ENCODE measurements at regions not wholly inside any gene's neighbourhood (a gene's known extent, or its start where the extent isn't known, plus 50 kb on each side); places are given as distances from the start of the nearest gene placed in this dataset.
"Not testable (repeated sequence)": the region's sequence is repeated elsewhere in the genome, so short reads cannot be mapped to it uniquely, and the experiment has no call there.

GRCh38 chr9:102459828-102460227, 535.3 kb upstream of the CYLC2 start:
- no peaks in the 10 kb centered on the region for H3K36me3 Mint-ChIP-seq (ENCODE audit: insufficient read depth)
- H3K27ac Mint-ChIP-seq = no peak overlapping the region
- H3K4me1 Mint-ChIP-seq (ENCODE audit: low read depth in 2 of 2) = no peaks in the 10 kb centered on the region
- H3K9me3 Mint-ChIP-seq = peaks cover 6 to 27% of the 10 kb centered on the region in 2 donors
- DNase-seq = no peak
- no peak overlapping the region for H3K4me3 Mint-ChIP-seq
- no peaks in the 10 kb centered on the region for H3K27me3 Mint-ChIP-seq
- ATAC-seq (replicated peaks) = no peak

DNA sequence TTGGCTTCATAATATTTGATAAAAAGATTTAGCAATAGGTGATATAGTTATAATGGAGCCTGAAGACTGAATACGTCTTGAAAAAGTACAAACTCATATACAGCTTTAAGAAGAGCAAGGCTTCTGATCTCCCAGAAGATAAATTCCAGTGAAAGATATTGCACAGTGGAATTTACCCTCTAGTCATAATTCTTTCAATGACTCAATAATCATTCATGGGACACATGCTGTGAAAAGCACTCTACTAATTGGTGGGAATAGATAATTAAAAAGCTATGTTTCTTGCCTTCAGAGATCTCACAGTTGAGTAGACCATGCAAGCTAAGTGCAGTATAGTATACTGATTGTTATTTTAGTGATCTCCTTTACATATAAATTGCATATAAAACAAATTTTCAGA, 538.6 kb upstream of the CYLC2 start:
- H3K27me3 Mint-ChIP-seq = no peaks in the 10 kb centered on the region
- no peak overlapping the region for H3K4me3 Mint-ChIP-seq
- H3K9me3 Mint-ChIP-seq = peaks cover 10% of the 10 kb centered on the region in 2 donors
- H3K36me3 Mint-ChIP-seq (ENCODE audit: insufficient read depth) = no peaks in the 10 kb centered on the region
- no peak overlapping the region for H3K27ac Mint-ChIP-seq
- no peaks in the 10 kb centered on the region for H3K4me1 Mint-ChIP-seq (ENCODE audit: low read depth in 2 of 2)
- ATAC-seq (replicated peaks) = no peak
- DNase-seq = no peak

DNA sequence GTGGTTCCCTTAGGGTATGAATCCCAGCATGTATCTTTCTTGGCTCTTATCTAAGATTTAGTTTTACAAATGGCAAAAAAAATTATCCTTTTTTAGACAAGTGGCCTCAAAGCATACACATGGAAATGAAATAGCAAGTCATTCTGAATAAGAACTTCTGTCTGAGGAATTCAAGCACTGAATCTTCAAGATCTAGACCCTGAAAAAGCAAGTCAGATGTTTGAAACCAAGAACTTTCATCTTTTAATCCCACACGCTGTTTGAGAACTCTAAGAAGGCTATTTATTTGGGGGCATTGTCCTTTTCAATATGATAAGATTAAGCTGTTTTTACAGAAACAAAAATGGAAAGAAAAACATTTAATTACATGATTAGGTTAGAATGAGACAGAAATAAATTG, 549.2 kb upstream of the CYLC2 start:
- Mint-ChIP-seq H3K27me3 (no peaks in the 10 kb centered on the region), H3K4me1 (ENCODE audit: low read depth in 2 of 2) (no peaks in the 10 kb centered on the region), H3K36me3 (ENCODE audit: insufficient read depth) (no peaks in the 10 kb centered on the region), H3K4me3 (no peak overlapping the region), H3K9me3 (peaks cover 6 to 11% of the 10 kb centered on the region in 2 donors), H3K27ac (no peak overlapping the region)
- ATAC-seq (replicated peaks) = no peak
- DNase-seq = no peak

- peaks cover 6% of the 10 kb centered on the region in 2 donors for H3K9me3 Mint-ChIP-seq
- H3K36me3 Mint-ChIP-seq (ENCODE audit: insufficient read depth) = no peaks in the 10 kb centered on the region
- no peaks in the 10 kb centered on the region for H3K27me3 Mint-ChIP-seq
- DNase-seq = no peak
- no peaks in the 10 kb centered on the region for H3K4me1 Mint-ChIP-seq (ENCODE audit: low read depth in 2 of 2)
- no peak for ATAC-seq (replicated peaks)
- H3K27ac Mint-ChIP-seq = no peak overlapping the region
- H3K4me3 Mint-ChIP-seq = no peak overlapping the region
Measured at GRCh38 chr9:102445181-102445747, 549.9 kb upstream of the CYLC2 start.

- ATAC-seq (replicated peaks) (no peak), DNase-seq (no peak)
- Mint-ChIP-seq H3K27me3 (no peaks in the 10 kb centered on the region), H3K4me1 (ENCODE audit: low read depth in 2 of 2) (no peaks in the 10 kb centered on the region), H3K27ac (no peak overlapping the region), H3K9me3 (peaks cover 7 to 15% of the 10 kb centered on the region in 2 donors), H3K36me3 (ENCODE audit: insufficient read depth) (no peaks in the 10 kb centered on the region), H3K4me3 (no peak overlapping the region)
Measured at GRCh38 chr9:102439583-102439982, 555.5 kb upstream of the CYLC2 start.

- DNase-seq; H3K36me3 Mint-ChIP-seq (ENCODE audit: insufficient read depth); H3K4me1 Mint-ChIP-seq (ENCODE audit: low read depth in 2 of 2); H3K4me3 Mint-ChIP-seq; ATAC-seq (replicated peaks); H3K27ac Mint-ChIP-seq; H3K27me3 Mint-ChIP-seq: not testable (repeated sequence)
- peaks cover 7 to 15% of the 10 kb centered on the region in 2 donors for H3K9me3 Mint-ChIP-seq
Measured at GRCh38 chr9:102436599-102436998, 558.5 kb upstream of the CYLC2 start.

DNA sequence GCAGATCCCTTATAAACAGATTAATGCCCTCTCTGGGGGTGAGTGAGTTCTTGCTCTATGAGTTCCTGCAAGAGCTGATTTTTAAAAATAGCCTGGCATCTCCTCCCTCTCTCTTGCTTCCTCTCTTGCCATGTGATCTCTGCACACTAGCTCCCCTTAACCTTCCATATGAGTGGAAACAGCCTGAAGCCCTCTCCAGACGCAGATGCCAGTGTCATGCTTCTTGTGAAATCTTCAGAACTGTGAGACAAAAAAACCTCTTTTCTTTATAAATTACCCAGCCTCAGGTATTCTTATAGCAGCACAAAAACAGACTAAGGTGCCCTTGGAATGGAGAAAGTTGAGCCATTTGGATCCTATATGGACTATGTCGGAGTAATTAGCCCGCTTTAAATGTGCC, 559.7 kb upstream of the CYLC2 start:
- Mint-ChIP-seq H3K4me3 (no peak overlapping the region), H3K9me3 (peaks cover 7 to 12% of the 10 kb centered on the region in 2 donors), H3K36me3 (ENCODE audit: insufficient read depth) (no peaks in the 10 kb centered on the region), H3K27ac (no peak overlapping the region), H3K27me3 (no peaks in the 10 kb centered on the region), H3K4me1 (ENCODE audit: low read depth in 2 of 2) (no peaks in the 10 kb centered on the region)
- no peak for ATAC-seq (replicated peaks)
- no peak for DNase-seq

GRCh38 chr9:102434545-102434944, 560.6 kb upstream of the CYLC2 start:
- DNase-seq (no peak), ATAC-seq (replicated peaks) (no peak)
- Mint-ChIP-seq H3K27ac (no peak overlapping the region), H3K4me1 (ENCODE audit: low read depth in 2 of 2) (no peaks in the 10 kb centered on the region), H3K36me3 (ENCODE audit: insufficient read depth) (no peaks in the 10 kb centered on the region), H3K27me3 (no peaks in the 10 kb centered on the region), H3K9me3 (peaks cover 7 to 12% of the 10 kb centered on the region in 2 donors), H3K4me3 (no peak overlapping the region)

DNA sequence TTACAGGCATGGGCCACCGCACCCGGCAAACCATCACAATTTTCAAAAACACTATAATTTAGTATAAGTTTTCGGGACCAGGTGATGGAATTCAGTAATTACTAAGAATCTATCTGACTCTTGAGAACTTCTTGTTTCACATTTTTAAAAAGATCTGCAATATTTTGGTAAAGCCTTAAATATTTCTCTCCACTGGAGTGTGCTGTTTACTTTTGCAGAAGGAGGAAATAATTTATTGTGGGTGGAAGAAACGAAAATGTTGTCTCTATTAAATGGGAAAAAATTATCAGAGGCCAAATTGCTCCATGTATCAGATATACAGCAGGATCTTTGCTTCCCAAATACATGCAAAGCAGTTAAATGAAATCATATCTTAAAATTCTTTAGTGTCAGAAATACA, 566.8 kb upstream of the CYLC2 start:
- Mint-ChIP-seq H3K27me3 (no peaks in the 10 kb centered on the region), H3K36me3 (ENCODE audit: insufficient read depth) (no peaks in the 10 kb centered on the region), H3K4me3 (no peak overlapping the region), H3K9me3 (peaks cover 0 to 5% of the 10 kb centered on the region in 2 donors), H3K27ac (no peak overlapping the region), H3K4me1 (ENCODE audit: low read depth in 2 of 2) (no peaks in the 10 kb centered on the region)
- no peak for DNase-seq
- ATAC-seq (replicated peaks) = no peak

DNA sequence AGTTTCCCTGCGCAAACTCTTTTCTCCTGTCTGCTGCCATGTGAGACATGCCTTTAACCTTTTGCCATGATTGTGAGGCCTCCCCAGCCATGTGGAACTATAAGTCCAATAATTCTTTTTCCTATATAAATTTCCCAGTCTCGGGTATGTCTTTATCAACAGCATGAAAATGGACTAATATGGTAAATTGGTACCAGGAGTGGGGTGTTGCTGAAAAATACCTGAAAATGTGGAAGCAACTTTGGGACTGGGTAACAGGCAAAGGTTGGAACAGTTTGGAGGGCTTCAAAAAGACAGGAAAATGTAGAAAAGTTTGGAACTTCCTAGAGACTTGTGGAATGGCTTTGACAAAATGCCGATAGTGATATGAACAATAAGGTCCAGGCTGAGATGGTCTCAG, 578.9 kb upstream of the CYLC2 start:
- H3K4me3 Mint-ChIP-seq; H3K36me3 Mint-ChIP-seq (ENCODE audit: insufficient read depth); H3K27me3 Mint-ChIP-seq; DNase-seq; H3K4me1 Mint-ChIP-seq (ENCODE audit: low read depth in 2 of 2); ATAC-seq (replicated peaks); H3K27ac Mint-ChIP-seq: not testable (repeated sequence)
- peaks cover 12 to 16% of the 10 kb centered on the region in 2 donors for H3K9me3 Mint-ChIP-seq

- DNase-seq = no peak
- no peaks in the 10 kb centered on the region for H3K36me3 Mint-ChIP-seq (ENCODE audit: insufficient read depth)
- ATAC-seq (replicated peaks) = no peak
- no peaks in the 10 kb centered on the region for H3K4me1 Mint-ChIP-seq (ENCODE audit: low read depth in 2 of 2)
- no peaks in the 10 kb centered on the region for H3K27me3 Mint-ChIP-seq
- H3K9me3 Mint-ChIP-seq = peaks cover 0 to 2% of the 10 kb centered on the region in 2 donors
- no peak overlapping the region for H3K27ac Mint-ChIP-seq
- no peak overlapping the region for H3K4me3 Mint-ChIP-seq
Measured at GRCh38 chr9:102405218-102405867, 589.8 kb upstream of the CYLC2 start.

DNA sequence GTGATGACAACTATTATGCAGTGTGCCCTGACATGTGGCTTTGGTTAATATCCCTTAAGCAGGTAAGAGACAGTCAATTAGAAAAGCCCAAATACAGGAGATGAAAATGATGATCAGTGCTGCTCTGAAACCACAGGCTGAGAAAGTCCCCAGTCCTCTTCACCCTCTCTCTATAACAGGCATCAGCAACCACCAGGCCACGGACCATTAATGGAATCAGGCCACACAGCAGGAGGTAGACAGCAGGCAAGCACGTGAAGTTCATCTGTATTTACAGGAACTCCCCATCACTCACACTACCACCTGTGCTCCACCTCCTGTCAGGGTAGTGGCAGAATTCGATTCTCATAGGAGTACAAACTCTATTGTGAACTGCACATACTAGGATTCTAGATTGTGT, 591.6 kb upstream of the CYLC2 start:
- Mint-ChIP-seq H3K27ac (no peak overlapping the region), H3K27me3 (no peaks in the 10 kb centered on the region), H3K9me3 (peaks cover 6 to 7% of the 10 kb centered on the region in 2 donors), H3K4me1 (ENCODE audit: low read depth in 2 of 2) (no peaks in the 10 kb centered on the region), H3K36me3 (ENCODE audit: insufficient read depth) (no peaks in the 10 kb centered on the region), H3K4me3 (no peak overlapping the region)
- ATAC-seq (replicated peaks) = no peak
- DNase-seq = no peak

GRCh38 chr9:102398205-102398604, 596.9 kb upstream of the CYLC2 start:
- no peak for DNase-seq
- H3K9me3 Mint-ChIP-seq = peaks cover 10 to 23% of the 10 kb centered on the region in 2 donors
- no peak for ATAC-seq (replicated peaks)
- H3K4me1 Mint-ChIP-seq (ENCODE audit: low read depth in 2 of 2) = no peaks in the 10 kb centered on the region
- H3K27ac Mint-ChIP-seq = no peak overlapping the region
- H3K27me3 Mint-ChIP-seq = no peaks in the 10 kb centered on the region
- H3K4me3 Mint-ChIP-seq = no peak overlapping the region
- H3K36me3 Mint-ChIP-seq (ENCODE audit: insufficient read depth) = no peaks in the 10 kb centered on the region

GRCh38 chr9:102385620-102386019, 609.5 kb upstream of the CYLC2 start:
- not testable (repeated sequence) for ATAC-seq (replicated peaks); H3K4me1 Mint-ChIP-seq (ENCODE audit: low read depth in 2 of 2); H3K4me3 Mint-ChIP-seq; DNase-seq; H3K27me3 Mint-ChIP-seq; H3K36me3 Mint-ChIP-seq (ENCODE audit: insufficient read depth); H3K27ac Mint-ChIP-seq
- H3K9me3 Mint-ChIP-seq = peaks cover 4 to 19% of the 10 kb centered on the region in 2 donors

Measured in effector memory CD8-positive, alpha-beta T cell (primary cell).